ENCODE measurements at regions not wholly inside any gene's neighbourhood (a gene's known extent, or its start where the extent isn't known, plus 50 kb on each side); places are given as distances from the start of the nearest gene placed in this dataset.
"Not testable (repeated sequence)": the region's sequence is repeated elsewhere in the genome, so short reads cannot be mapped to it uniquely, and the experiment has no call there.

GRCh38 chr11:79503028-79503427 lies 62.2 kb upstream of the TENM4 start:
- no peak for DNase-seq

- DNase-seq = no peak
These were observed 60.9 kb upstream of the TENM4 start for GRCh38 chr11:79501707-79502106.

- DNase-seq = not testable (repeated sequence)
These were observed 59.1 kb upstream of the TENM4 start for GRCh38 chr11:79499929-79500328.

- no peak for DNase-seq
These were observed 57.8 kb upstream of the TENM4 start for GRCh38 chr11:79498667-79499066.

GRCh38 chr11:79493555-79494171 lies 52.8 kb upstream of the TENM4 start:
- peak; percentile 16 for DNase-seq

- DNase-seq = no peak
These were observed 51.2 kb upstream of the TENM4 start for GRCh38 chr11:79492008-79492407.

Measured in activated CD8-positive, alpha-beta memory T cell treated with anti-CD3 and anti-CD28 coated beads, Interleukin-2, amount 50 U/mL, for 4 hours (primary cell).